HG02759 (cell line): ENCODE measurements at regions not wholly inside any gene's neighbourhood (a gene's known extent, or its start where the extent isn't known, plus 50 kb on each side); places are given as distances from the start of the nearest gene placed in this dataset.

ENCODE experiments used
- ATAC-seq: cut with Tn5 transposase; IDR thresholded peaks from one replicate; pipeline ENCODE4 v1.9.1; 2021; ENCODE audit warnings: mild to moderate bottlenecking, moderate library complexity; ENCODE audit not compliant: unreplicated experiment

- no peak for ATAC-seq
These were observed 58.3 kb downstream of the CXCL12 start for GRCh38 chr10:44326474-44327030.

DNA sequence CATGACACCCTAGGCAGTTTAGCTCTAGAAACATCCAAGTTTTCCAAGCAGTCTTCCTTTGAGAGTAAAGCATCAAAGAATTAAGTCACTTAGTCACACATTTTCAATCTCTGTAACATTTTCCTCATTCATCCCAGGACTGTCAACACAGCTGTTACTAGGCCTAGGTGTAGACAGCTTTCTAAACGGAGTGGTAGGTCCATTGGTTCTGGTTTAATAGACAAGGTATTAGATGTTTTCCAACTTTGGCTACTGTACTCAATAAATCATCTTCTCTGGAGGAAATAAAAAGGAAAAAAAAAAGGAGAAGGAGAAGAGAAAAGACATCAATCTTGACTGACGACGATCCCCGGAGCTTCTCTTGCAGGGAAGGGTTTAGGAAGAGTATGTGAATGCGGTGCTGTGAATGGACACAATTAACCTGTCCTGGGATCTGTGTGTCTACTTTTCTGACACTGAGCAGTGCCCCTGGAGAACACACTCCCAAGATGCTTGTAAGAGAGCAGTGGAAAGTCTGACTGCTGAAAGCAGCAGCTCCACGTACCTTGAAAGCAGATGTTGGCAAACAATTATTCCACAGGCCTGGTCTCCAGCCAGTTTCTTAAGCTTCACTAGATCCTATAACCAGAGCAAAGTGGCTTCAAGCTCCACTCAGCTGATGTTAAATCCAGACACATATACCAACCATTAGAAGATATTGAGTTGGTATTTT lies 59.1 kb downstream of the CXCL12 start:
- ATAC-seq: no peak

DNA sequence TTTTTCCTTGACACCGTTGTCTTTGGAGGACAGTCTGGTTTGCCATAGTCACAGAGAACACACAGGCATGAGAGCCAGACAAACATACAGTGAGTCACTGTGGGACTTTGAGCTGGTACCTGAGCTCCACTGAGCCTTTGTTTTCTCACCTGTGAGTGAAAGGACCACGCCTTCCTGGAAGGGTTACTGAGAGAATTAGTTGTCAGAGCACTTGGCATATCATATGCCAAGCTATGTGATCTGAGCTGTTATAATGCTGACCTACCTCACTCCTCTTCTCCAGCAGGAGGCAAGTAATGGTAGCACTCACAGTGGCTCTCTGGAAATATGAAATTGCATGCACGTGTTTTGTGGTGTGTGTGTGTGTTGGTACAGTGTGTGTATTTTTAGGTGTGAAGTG lies 59.7 kb downstream of the CXCL12 start:
- ATAC-seq: no peak

- ATAC-seq: no peak
These were observed 61.1 kb downstream of the CXCL12 start for GRCh38 chr10:44323838-44324237.

DNA sequence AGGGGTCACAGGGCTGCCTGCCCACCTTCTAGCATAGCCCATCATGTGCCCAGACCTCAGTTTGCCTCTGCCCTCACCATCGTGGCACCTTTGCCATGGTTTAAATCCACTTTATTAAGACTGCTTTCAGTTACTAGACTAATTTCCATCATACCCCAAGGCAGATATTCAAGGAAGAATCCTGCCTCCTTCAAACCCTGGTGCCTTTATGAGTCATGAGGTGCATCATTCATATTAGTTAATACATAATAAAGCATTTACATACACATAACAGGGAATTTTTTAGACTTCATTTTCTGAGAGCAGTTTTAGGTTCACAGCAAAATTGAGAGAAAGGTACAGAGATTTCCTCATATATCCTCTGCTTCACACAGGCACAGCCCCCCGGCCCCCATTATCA lies 62.8 kb downstream of the CXCL12 start:
- ATAC-seq: no peak

GRCh38 chr10:44320756-44321155 lies 64.1 kb downstream of the CXCL12 start:
- ATAC-seq: no peak

GRCh38 chr10:44317856-44318255 lies 67.0 kb downstream of the CXCL12 start:
- no peak for ATAC-seq

- no peak for ATAC-seq
These were observed 68.0 kb downstream of the CXCL12 start for GRCh38 chr10:44316922-44317215.

DNA sequence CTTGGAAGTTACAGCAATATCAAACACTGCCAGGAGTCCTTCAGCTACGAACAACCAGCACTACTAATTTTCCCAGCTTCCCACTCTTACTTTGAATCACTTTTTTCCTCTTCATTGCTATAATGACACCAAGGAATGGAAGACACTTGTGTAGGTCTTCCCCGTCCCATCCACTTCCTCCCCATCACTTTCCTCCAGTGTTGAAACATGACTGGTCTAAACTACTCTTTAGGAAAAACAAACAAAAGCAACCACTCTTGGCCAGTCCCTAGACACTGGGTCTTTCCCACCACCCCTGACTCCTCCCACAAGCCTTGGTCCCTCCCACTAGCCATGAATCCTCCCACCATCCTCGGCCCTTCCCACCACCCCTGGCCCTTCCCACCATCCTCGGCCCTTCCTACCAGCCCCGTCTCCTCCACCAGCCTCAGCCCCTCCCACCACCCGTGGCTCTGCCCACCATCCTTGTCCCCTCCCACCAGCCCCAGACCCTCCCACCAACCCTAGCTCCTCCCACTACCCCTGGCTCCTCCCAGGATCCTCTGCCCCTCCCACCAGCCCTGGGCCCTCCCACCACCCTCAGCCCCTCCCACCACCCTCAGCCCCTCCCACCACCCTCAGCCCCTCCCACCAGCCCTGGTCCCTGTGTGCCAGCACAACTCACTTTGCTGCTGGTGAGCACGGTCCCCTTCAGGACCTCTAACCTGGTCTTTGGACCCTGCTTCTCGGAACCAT lies 68.5 kb downstream of the CXCL12 start:
- peak; percentile 66 for ATAC-seq

- no peak for ATAC-seq
These were observed 70.0 kb downstream of the CXCL12 start for GRCh38 chr10:44314802-44315460.

GRCh38 chr10:44313761-44314165 lies 71.1 kb downstream of the CXCL12 start:
- no peak for ATAC-seq

- no peak for ATAC-seq
These were observed 72.5 kb downstream of the CXCL12 start for GRCh38 chr10:44312401-44312800.

DNA sequence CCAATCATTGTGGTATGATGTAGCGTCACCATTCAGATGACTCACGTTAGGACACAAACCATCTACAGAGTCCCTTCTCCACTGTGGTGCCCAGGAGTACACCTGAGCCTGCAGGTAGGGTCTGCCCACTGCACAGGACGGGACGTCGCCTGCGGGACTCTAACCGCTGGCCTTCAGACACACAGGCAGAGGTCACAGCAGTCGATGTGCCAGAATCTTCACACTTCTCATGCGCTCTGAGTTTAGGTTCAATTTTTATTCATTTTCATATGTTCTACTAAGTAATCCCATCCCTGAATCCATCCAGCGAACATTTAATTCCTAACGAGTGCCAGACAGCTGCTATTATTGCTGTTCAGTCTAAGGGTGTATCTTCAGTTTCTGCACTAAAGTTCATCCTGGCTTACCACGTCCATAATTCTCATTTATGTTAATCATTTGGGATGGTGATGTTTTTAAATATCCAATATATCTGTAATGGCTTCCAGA lies 73.3 kb downstream of the CXCL12 start:
- no peak for ATAC-seq

- ATAC-seq: peak; percentile 89
These were observed 73.9 kb downstream of the CXCL12 start for GRCh38 chr10:44310762-44311562.

DNA sequence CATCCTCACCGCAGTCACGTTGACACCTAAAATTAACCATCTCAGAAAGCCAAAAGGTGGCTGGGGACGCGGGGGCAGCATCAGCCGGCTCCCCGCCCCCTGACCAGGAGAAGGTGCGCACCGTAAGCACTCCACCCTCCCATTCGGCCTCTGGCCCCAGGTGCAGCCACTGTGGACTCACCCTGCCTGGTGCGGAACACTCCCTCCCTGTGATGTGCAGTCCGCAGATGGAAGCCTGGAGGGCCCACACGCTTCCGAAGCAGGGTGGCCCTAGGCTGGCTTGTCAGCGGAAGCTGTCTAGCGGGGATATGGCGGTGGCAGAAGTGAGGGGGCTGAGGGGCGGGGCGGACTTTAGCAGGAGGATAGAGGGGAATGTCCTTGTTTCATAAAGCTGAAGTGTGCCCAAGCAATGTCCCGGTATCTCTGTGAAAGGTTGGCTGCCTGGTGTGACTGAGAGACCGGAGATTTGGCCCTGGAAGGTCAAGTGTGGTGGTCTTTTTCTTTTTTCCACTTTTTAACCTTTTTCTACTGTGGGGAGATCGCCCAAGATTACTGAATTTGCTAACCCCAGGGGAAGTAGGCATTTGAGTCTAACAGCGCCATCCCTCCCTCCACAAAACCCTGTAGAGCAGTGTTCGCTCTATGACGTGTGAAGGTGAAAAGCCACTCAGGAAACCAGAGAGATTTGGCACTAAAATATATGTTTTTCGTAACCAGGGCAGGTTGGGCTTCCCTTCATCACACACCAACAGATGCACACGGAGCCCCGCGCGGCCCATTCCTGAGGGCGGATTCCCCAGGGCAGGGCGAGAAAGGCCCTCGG lies 74.7 kb downstream of the CXCL12 start:
- ATAC-seq: no peak

- ATAC-seq: no peak
These were observed 75.5 kb downstream of the CXCL12 start for GRCh38 chr10:44309361-44309760.

DNA sequence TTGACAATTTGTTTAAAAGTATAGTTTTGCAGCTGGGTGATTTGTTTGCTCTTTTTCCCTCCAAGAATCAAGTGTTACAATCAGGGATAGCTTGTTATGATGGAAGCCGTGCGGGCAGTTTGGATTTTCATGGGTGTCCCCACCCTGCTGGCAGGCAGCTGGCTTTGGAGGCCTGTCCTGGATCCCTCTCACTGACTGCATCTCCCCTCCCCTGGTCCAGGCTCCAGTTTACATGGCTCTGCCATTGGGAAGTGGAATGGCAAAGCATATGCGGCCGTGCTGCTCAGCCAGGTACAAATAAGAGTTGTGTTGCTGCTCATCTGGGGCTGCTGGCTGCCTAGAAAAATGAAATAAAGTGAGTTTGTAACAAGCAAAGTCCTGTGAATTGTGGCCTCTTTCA lies 76.0 kb downstream of the CXCL12 start:
- no peak for ATAC-seq

GRCh38 chr10:44307691-44308090 lies 77.2 kb downstream of the CXCL12 start:
- ATAC-seq: no peak

DNA sequence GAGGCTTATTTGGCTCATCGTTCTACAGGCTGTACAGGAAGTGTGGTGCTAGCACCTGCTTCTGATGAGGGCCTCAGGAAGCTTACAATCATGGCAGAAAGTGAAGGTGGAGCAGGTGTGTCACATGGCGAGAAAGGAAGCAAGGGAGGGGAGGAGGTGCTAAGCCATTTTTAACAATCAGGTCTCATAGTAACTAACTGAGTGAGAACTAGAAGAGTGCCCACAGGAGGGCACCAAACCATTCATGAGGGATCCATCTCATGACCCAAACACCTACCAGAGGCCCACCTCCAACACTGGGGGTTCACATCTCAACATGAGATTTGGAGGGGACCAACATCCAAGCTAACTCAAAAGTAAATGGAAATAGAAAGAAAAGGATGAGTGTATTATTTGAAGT lies 78.1 kb downstream of the CXCL12 start:
- ATAC-seq: no peak

- no peak for ATAC-seq
These were observed 78.7 kb downstream of the CXCL12 start for GRCh38 chr10:44306147-44306710.
